ENCODE measurements at regions not wholly inside any gene's neighbourhood (a gene's known extent, or its start where the extent isn't known, plus 50 kb on each side); places are given as distances from the start of the nearest gene placed in this dataset.

DNA sequence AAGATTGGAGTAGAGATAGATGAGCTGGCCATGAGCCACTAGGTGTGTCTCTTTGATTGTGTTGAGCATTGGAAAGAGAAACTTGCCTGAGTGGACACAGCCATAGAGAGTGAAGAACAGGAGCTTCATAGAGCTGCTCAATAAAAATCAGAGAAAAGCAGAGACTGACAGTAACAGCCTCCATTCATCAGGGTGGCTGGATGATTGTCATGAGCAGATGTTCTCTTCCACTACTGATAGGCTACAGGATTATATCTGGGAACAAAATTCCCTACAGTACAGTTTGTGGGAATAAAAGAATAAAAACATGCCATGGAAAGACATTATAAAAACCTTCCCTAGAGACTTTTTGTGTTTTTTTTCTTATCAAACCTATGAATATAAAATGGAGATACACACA is 404.8 kb upstream of the ACVR2A start:
- no peak for DNase-seq (ENCODE audit: low read depth in 1 of 2, low spot score in 1 of 2)
- H3K4me3 ChIP-seq (replicated peaks; ENCODE audit: insufficient read depth, low read length), result no peak overlapping the region
- no peak overlapping the region for H3K27ac ChIP-seq (replicated peaks)
- H3K27me3 ChIP-seq (ENCODE audit: insufficient read depth, poor library complexity, severe bottlenecking), result no peaks in the 10 kb centered on the region
- no peak for TF ChIP-seq SPI1 (IDR thresholded peaks at IDR 0.05; ENCODE audit: borderline replicate concordance, low read depth)
- TF ChIP-seq GABPA (IDR thresholded peaks at IDR 0.05; ENCODE audit: low read depth), result no peak
- TF ChIP-seq, protein P1, sequence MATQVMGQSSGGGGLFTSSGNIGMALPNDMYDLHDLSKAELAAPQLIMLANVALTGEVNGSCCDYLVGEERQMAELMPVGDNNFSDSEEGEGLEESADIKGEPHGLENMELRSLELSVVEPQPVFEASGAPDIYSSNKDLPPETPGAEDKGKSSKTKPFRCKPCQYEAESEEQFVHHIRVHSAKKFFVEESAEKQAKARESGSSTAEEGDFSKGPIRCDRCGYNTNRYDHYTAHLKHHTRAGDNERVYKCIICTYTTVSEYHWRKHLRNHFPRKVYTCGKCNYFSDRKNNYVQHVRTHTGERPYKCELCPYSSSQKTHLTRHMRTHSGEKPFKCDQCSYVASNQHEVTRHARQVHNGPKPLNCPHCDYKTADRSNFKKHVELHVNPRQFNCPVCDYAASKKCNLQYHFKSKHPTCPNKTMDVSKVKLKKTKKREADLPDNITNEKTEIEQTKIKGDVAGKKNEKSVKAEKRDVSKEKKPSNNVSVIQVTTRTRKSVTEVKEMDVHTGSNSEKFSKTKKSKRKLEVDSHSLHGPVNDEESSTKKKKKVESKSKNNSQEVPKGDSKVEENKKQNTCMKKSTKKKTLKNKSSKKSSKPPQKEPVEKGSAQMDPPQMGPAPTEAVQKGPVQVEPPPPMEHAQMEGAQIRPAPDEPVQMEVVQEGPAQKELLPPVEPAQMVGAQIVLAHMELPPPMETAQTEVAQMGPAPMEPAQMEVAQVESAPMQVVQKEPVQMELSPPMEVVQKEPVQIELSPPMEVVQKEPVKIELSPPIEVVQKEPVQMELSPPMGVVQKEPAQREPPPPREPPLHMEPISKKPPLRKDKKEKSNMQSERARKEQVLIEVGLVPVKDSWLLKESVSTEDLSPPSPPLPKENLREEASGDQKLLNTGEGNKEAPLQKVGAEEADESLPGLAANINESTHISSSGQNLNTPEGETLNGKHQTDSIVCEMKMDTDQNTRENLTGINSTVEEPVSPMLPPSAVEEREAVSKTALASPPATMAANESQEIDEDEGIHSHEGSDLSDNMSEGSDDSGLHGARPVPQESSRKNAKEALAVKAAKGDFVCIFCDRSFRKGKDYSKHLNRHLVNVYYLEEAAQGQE (IDR thresholded peaks at IDR 0.05; ENCODE audit: insufficient replicate concordance, low read depth), result no peak
- no peak for TF ChIP-seq POLR2AphosphoS5 (IDR thresholded peaks at IDR 0.05; ENCODE audit: low read depth)
- TF ChIP-seq, protein P2, sequence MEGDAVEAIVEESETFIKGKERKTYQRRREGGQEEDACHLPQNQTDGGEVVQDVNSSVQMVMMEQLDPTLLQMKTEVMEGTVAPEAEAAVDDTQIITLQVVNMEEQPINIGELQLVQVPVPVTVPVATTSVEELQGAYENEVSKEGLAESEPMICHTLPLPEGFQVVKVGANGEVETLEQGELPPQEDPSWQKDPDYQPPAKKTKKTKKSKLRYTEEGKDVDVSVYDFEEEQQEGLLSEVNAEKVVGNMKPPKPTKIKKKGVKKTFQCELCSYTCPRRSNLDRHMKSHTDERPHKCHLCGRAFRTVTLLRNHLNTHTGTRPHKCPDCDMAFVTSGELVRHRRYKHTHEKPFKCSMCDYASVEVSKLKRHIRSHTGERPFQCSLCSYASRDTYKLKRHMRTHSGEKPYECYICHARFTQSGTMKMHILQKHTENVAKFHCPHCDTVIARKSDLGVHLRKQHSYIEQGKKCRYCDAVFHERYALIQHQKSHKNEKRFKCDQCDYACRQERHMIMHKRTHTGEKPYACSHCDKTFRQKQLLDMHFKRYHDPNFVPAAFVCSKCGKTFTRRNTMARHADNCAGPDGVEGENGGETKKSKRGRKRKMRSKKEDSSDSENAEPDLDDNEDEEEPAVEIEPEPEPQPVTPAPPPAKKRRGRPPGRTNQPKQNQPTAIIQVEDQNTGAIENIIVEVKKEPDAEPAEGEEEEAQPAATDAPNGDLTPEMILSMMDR (IDR thresholded peaks at IDR 0.05; ENCODE audit: insufficient read depth, low read length), result no peak

DNA sequence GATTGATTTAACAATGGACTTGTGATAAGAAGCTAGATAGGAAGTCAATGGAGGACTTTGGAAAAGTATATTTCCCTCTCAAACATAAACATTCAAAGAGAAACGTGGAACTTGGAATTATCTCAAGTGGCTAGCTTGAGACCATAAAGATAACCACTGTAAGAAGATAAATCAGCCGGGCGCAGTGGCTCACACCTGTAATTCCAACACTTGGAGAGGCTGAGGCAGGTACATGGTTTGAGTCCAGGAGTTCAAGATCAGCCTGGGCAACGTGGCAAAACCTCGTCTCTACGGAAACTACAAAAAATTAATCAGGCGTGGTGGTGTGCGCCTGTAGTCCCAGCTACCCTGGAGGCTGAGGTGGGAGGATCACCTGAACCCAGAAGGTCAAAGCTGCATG is 405.9 kb upstream of the ACVR2A start:
- no peak for DNase-seq (ENCODE audit: low read depth in 1 of 2, low spot score in 1 of 2)
- no peak overlapping the region for H3K27ac ChIP-seq (replicated peaks)
- H3K27me3 ChIP-seq (ENCODE audit: insufficient read depth, poor library complexity, severe bottlenecking), result no peaks in the 10 kb centered on the region
- TF ChIP-seq SPI1 (IDR thresholded peaks at IDR 0.05; ENCODE audit: borderline replicate concordance, low read depth), result no peak
- no peak for TF ChIP-seq POLR2AphosphoS5 (IDR thresholded peaks at IDR 0.05; ENCODE audit: low read depth)
- TF ChIP-seq GABPA (IDR thresholded peaks at IDR 0.05; ENCODE audit: low read depth), result no peak
- TF ChIP-seq, protein P2 (IDR thresholded peaks at IDR 0.05; ENCODE audit: insufficient read depth, low read length), result no peak
- TF ChIP-seq, protein P1 (IDR thresholded peaks at IDR 0.05; ENCODE audit: insufficient replicate concordance, low read depth), result no peak
- H3K4me3 ChIP-seq (replicated peaks; ENCODE audit: insufficient read depth, low read length), result no peak overlapping the region

DNA sequence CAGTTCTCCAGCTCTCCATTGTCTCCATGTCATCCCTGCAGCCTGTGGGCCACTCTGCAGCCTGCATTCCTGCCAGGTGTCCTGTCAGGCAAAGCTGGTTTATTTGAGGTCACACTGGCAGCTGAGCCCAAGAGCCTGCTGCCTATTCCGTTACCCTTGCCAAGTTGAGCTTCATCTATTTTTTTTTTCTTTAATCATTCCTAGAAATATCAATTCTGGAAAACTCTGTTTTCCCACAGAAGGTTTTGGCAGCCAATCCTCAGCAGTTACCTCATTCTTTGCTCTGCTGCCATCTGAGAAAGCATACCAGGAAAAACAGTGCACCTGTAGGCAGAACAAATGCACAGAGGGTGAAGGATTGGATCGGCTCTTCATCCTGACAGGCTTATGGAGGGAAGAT is 411.0 kb upstream of the ACVR2A start:
- TF ChIP-seq SPI1 (IDR thresholded peaks at IDR 0.05; ENCODE audit: borderline replicate concordance, low read depth), result no peak
- TF ChIP-seq, protein P2 (IDR thresholded peaks at IDR 0.05; ENCODE audit: insufficient read depth, low read length), result no peak
- DNase-seq (ENCODE audit: low read depth in 1 of 2, low spot score in 1 of 2), result no peak
- H3K27ac ChIP-seq (replicated peaks), result no peak overlapping the region
- no peak overlapping the region for H3K4me3 ChIP-seq (replicated peaks; ENCODE audit: insufficient read depth, low read length)
- H3K27me3 ChIP-seq (ENCODE audit: insufficient read depth, poor library complexity, severe bottlenecking), result no peaks in the 10 kb centered on the region

DNA sequence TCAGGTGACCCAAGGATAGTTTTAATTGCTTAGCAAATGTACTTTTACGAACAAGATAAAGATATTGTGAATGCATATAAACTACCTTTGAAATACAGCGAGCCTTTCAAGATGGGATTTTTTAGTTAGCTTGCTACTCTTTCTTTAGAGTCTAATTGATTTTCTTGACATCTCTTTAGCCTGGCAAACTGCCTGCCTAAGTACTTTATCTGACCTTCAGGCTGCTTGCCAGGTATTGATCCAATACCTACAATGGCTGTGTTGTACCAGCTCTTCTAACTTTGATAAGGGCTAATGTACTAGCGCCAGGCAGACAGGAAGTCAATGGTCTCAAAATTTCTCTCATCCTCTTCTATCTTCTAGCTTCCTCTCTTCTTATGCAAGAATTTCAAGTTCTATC is 414.4 kb upstream of the ACVR2A start:
- Histone ChIP-seq H3K4me3 (replicated peaks; ENCODE audit: insufficient read depth, low read length) (no peak overlapping the region), H3K27me3 (ENCODE audit: insufficient read depth, poor library complexity, severe bottlenecking) (no peaks in the 10 kb centered on the region), H3K27ac (replicated peaks) (no peak overlapping the region)
- no peak for TF ChIP-seq POLR2AphosphoS5 (IDR thresholded peaks at IDR 0.05; ENCODE audit: low read depth)
- DNase-seq (ENCODE audit: low read depth in 1 of 2, low spot score in 1 of 2), result no peak

All from HL-60 (cell line).